T-helper 2 cell (primary cell): ENCODE measurements at regions not wholly inside any gene's neighbourhood (a gene's known extent, or its start where the extent isn't known, plus 50 kb on each side); places are given as distances from the start of the nearest gene placed in this dataset.

Source experiments
- DNase-seq, 5 experiments: peaks; one replicate each; pipeline versions ENCODE4 v3.0.0 to v3.0.0-alpha.2; 2012 to 2022

GRCh38 chr21:18460979-18461378 is 57.4 kb upstream of the TMPRSS15 start:
- no peak for DNase-seq

- no peak for DNase-seq
These were observed 58.2 kb upstream of the TMPRSS15 start for GRCh38 chr21:18461743-18462142.

- DNase-seq = no peak
These were observed 64.1 kb upstream of the TMPRSS15 start for GRCh38 chr21:18467715-18468114.

GRCh38 chr21:18468790-18469189 is 65.2 kb upstream of the TMPRSS15 start:
- no peak for DNase-seq

GRCh38 chr21:18476639-18477038 is 73.1 kb upstream of the TMPRSS15 start:
- DNase-seq = no peak

GRCh38 chr21:18477043-18477442 is 73.5 kb upstream of the TMPRSS15 start:
- DNase-seq = no peak

- no peak for DNase-seq
These were observed 74.9 kb upstream of the TMPRSS15 start for GRCh38 chr21:18478513-18478912.

- no peak for DNase-seq
These were observed 84.7 kb upstream of the TMPRSS15 start for GRCh38 chr21:18488252-18488651.

- DNase-seq = no peak
These were observed 89.8 kb upstream of the TMPRSS15 start for GRCh38 chr21:18493422-18493821.

GRCh38 chr21:18495523-18495922 is 91.9 kb upstream of the TMPRSS15 start:
- DNase-seq = no peak

GRCh38 chr21:18498431-18498830 is 94.8 kb upstream of the TMPRSS15 start:
- no peak for DNase-seq

- DNase-seq = peak in 1 of 5 experiments; percentile 23
These were observed 96.3 kb upstream of the TMPRSS15 start for GRCh38 chr21:18499761-18500376.

- DNase-seq = no peak
These were observed 114.5 kb upstream of the TMPRSS15 start for GRCh38 chr21:18518054-18518481.

- no peak for DNase-seq
These were observed 117.6 kb upstream of the TMPRSS15 start for GRCh38 chr21:18521204-18521603.

GRCh38 chr21:18522181-18522972 is 118.8 kb upstream of the TMPRSS15 start:
- DNase-seq = no peak

GRCh38 chr21:18524097-18524880 is 120.7 kb upstream of the TMPRSS15 start:
- no peak for DNase-seq

- DNase-seq = no peak
These were observed 125.7 kb upstream of the TMPRSS15 start for GRCh38 chr21:18529254-18529653.

- DNase-seq = no peak
These were observed 138.5 kb upstream of the TMPRSS15 start for GRCh38 chr21:18542081-18542480.

GRCh38 chr21:18545908-18546307 is 142.3 kb upstream of the TMPRSS15 start:
- no peak for DNase-seq

- no peak for DNase-seq
These were observed 143.8 kb upstream of the TMPRSS15 start for GRCh38 chr21:18547347-18547746.

- DNase-seq = no peak
These were observed 144.7 kb upstream of the TMPRSS15 start for GRCh38 chr21:18548249-18548648.

GRCh38 chr21:18549214-18549905 is 145.8 kb upstream of the TMPRSS15 start:
- no peak for DNase-seq

- DNase-seq = no peak
These were observed 146.8 kb upstream of the TMPRSS15 start for GRCh38 chr21:18550361-18550760.
